OCI-LY3 (cell line): ENCODE measurements at regions not wholly inside any gene's neighbourhood (a gene's known extent, or its start where the extent isn't known, plus 50 kb on each side); places are given as distances from the start of the nearest gene placed in this dataset.
A peak's percentile ranks its signal among the peaks of the same experiment; 100 is the strongest.

Experiments used
- CTCF ChIP-seq: fragments of 200-600, 300-600 bp; sonication (generic); IDR thresholded peaks from 2 replicates; pipeline ENCODE4 v1.5.1; 2014; ENCODE audit warnings: antibody characterized with exemption, low read length, low read depth
- EZH2phosphoT487 ChIP-seq: fragments of 200-600 bp; shearing (Covaris generic); IDR thresholded peaks from 2 replicates; pipeline ENCODE4 v1.6.1; 2018; ENCODE audit warnings: antibody characterized with exemption, mixed run types, low read depth

GRCh38 chr7:46153951-46154787 is 233.1 kb upstream of the IGFBP3 start:
- TF ChIP-seq CTCF (peak; percentile 45), EZH2phosphoT487 (no peak)
